EH (cell line): ENCODE measurements at regions not wholly inside any gene's neighbourhood (a gene's known extent, or its start where the extent isn't known, plus 50 kb on each side); places are given as distances from the start of the nearest gene placed in this dataset.
"Not testable (repeated sequence)": the region's sequence is repeated elsewhere in the genome, so short reads cannot be mapped to it uniquely, and the experiment has no call there.

Source experiments
- DNase-seq: peaks from one replicate; pipeline ENCODE4 v3.0.0-alpha.2; 2015; ENCODE audit warnings: low read depth

DNA sequence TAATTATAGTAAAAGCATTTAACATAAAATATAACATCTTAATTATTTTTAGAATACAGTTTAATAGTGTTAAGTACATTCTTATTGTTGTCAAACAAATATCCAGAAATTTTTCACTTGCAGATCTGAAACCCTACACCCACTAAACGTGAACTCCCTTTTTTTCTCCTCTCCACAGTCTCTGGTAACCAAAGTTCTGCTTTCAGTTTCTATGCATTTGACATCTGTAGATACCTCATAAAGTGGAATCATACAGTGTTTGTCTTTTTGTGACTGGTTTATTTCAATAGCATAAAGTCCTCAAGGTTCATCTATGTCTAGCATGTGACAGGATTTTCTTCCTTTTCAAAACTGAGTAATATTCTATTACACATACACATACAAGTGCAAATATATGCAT, 286.3 kb downstream of the BTBD3 start:
- no peak for DNase-seq

DNA sequence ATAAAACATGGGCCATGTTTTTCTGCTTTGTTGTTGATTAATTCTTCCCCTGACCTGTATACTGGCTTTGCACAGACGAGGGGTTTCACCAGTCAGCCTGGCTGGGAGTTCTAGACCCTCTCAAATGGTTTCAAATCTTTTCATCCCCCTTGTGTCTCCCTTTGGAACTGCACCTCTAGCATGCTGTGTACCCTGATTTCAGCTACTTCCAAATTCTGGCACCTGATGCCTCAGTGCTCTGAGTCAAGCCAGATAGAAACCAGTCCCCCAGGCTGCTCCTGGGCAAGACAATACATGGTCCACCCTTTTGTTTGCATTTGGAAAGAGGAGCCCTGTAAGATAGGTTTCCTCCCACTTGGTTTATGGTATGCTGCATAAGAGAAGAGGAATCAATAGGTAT, 290.2 kb downstream of the BTBD3 start:
- peak; percentile 6 for DNase-seq

DNA sequence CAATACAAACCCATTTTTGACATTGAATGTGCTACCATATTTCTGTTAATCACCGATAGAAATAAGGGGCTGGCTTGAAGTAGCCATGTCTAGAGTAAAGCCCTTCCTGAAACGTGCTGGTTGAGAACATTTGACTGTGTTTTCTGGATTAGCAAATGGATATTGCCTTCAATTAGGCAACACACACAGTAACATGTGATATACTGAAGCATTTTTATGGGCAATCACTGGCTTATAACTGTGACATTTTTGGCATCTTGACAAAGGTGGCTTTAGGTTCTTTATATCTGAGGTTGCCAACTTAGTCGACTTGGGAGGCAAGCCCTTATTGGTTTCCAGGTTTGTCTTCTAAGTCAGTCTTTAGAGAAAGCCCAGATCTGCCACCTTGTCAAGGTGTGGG, 292.9 kb downstream of the BTBD3 start:
- DNase-seq: no peak

DNA sequence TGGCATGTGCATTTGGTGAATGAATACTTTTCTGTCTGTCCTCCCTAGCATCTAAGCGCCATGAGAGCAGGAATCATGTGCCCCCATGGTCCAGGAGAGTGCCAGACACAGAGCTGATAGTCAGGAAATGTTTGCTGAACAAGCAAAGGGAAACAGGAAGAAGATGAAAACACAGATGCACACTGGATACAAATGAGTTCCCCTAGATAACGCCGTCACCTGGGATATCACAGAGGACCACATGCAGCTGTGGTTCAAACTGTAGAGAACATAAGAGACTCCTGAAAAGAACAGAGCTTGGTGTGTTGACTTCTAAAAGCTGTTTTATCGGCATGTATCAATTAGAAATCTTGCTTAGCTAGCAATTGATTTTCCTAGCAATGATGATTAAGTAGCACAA, 293.7 kb downstream of the BTBD3 start:
- no peak for DNase-seq

DNA sequence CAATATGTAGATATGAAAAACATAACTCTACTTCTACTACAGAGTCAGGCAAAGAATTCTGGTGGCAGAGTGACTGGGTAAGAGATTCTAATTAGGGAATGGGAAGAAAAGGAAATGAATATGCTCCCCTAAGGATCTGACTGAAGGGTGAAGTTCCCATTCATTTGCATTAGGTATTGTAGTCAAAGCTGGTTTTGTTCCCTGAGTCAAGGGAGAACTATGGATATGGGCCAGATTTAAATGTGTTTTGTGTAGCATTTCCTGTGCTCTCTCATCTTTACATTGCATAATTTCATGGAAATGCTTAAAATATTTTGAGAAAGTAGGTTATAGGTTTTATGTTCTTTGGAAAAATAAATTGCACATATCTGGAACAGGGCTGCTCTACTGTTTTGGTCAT, 299.7 kb downstream of the BTBD3 start:
- DNase-seq: no peak

DNA sequence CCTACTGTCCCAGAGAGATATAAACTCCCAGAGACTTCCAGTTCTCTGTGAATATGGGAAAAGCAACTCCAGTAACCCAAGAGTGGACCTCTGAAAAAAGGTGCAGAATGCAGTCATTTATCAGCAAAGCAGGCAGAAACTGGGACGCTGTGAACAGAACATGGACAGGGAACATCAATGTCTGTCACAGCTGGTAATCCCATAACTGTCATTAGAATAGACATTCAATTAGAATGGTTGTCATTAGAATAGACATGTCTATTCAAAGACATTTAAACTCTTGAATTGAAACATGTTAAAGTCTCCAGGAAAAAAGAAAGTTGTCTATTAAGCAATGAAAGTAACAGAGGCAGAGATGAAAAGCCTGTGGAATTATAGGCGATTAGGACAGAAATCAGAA, 302.1 kb downstream of the BTBD3 start:
- no peak for DNase-seq

DNA sequence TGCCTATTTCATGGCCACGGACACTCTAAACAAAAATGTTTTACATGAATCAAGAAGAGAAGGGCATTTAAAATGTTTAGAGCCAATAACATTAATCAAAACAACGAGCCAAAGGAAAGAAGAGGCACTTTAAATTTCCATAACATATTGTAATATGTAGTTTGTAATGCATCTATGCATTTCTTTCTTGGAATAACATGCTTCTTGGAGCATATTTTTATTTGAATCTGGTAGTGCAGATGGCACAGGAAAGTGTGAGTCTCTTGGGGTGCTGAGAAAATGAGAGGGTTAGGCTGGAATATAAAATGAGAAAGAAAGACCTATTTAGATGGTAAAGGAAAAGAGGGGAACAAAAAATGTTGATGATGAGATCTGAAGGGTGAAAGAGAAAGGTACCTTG, 305.4 kb downstream of the BTBD3 start:
- no peak for DNase-seq

DNA sequence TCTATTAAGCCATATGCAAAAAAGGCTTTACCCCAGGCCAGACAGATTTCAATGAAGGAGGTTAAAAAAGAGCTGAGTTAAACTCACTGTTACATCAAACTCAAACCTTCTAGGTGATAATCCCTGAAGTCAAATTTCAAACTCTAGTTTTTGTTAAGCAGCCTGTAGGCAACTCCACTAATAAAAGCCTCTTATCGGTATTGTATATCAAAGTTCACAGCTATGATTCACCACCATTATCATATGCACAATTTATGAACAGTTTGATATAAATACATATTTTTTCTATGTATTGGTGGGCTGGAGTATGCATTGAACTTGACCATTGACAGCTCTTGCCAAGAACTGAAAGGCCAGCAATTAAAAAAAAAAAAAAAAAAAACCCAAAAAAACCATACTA, 308.2 kb downstream of the BTBD3 start:
- no peak for DNase-seq

DNA sequence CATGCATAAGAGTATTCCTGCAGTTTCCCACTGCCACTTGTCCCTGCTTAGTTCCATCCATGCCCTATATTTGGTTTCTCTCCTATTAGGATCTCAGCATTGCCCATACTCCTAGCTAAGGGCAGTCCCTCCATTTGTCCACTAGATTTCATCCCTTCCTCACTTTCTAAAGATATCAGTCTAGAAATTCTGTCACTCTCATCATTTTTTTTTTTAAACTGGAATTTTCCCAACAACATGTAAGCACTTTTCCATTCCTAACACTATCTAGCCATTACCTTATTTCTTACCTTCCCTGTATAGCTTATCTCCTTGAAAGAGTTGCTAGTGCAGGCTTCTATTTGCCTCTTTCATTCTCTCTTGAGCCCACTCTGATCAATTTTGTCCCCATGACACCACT, 312.2 kb downstream of the BTBD3 start:
- DNase-seq: no peak

DNA sequence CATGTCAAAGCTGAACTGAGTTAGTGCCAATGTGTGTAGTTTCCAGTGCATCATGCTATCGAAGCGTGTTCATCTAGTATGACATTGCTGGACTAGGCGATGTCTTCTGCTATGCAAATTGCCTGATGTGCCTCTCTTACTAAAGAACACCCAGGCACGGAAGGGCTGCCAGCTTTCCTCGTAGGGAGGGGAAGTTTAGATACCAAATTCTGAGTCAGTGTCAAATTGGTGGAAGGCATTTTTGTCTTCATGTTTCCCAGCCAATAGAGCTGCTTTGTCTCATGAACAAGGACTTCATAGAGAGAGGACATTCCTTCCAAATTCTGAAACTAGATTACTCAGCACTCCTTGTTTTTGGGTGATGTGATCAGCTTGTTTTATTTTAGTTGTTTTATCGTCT, 320.1 kb downstream of the BTBD3 start:
- no peak for DNase-seq

DNA sequence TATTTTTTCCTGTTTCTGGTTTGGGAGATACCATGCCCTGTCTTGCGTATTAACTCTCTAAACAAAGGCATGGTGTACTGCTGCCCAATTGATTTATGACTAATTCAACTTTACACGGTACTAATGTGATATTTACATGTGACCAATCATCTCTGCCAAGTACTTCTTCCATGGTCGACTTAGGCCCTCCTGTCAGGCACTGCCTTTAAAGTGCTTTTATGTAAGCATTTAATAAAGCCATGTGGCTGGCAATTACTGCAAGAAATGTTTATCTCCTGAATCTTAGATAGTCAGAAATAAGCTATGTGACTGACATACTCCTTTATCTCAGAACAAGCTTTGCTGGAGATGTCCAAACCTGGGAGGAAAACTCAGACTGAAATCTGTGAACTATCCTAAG, 323.4 kb downstream of the BTBD3 start:
- DNase-seq: no peak

DNA sequence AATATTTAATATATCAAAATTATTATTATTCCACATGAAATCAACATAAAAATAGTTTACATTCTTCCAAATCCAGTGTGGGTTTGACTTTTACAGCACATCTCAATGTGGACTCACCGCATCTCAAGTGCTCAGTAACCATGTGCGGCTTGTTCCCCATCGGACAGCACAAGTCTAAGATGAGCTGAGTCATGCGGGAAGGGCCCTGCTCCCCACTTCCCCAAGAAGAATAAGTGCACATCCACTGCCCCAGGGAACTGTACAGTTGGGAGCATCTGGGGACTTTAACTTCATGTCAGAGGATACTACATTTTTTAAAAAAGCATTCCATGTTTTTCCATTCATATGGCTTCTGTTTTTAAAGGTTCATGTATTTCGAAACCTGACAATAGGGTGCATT, 325.6 kb downstream of the BTBD3 start:
- DNase-seq: no peak

DNA sequence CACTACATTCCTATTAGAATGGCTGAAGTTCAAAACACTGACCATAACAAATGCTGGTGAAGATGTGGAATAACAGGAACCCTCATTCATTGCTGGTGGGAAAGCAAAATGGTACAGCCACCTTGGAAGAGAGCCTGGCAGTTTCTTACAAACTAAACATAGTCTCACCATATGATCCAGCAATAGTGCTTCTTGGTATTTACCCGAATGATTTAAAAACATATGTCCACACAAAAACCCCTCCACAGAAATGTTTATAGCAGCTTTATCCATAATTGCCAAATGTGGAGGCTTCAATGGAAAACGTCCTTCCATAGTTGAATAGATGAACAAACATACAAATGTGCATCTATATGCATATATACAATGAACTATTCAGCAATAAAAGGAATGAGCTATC, 330.8 kb downstream of the BTBD3 start:
- DNase-seq: no peak

DNA sequence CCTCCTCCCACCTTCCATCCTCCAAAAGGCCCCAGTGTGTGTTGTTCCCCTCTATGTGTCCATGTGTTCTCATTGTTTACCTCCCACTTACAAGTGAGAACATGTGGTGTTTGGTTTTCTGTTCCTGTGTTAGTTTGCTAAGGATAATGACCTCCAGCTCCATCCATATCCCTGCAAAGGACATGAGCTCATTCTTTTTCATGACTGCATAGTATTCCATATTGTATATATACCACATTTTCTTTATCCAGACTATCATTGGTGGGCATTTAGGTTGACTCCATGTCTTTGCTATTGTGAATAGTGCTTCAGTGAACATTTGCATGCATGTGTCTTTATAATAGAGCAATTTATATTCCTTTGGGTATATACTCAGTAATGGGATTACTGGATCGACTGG, 333.0 kb downstream of the BTBD3 start:
- not testable (repeated sequence) for DNase-seq

DNA sequence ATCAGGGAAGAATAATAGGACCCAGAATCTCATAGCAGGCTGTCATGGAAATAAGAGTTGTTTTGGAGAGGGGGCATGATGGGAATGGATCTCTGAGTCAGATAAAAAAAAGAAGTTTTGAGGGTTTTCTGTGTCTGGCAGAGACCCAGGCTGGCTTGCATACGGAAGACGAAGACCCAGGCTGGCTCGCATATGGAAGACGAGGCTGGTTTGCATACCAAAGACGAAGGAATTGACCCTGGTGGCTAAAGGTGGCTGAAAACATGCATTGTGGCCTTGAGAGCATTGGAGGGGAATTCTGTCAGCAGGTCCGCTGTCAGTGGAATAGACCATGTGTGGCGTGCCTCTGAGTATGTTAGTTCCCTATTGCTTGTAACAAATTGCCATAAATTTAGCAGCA, 335.1 kb downstream of the BTBD3 start:
- no peak for DNase-seq

DNA sequence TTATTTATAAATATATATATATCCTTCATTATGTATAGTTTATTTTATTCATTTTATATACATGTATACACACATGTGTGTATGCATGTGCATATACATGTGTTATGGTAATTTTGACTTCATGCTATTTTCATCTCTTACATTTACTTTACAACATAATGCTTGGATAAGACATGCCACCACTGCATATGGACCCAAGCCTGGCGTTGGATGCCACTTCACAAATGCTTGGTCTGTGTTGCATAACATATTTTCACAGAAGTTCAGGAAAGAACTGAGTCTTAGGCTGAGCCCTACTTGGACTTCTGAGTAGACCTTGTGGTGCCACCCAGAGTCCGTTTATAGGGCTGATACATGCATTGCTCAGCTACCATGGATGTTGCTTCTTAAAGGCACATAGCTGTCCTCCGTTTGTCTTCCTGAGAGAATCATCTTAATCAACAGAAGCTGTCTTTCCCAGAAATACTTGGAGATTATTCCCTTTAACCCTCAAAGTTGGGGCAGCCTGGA, 337.8 kb downstream of the BTBD3 start:
- DNase-seq: no peak

DNA sequence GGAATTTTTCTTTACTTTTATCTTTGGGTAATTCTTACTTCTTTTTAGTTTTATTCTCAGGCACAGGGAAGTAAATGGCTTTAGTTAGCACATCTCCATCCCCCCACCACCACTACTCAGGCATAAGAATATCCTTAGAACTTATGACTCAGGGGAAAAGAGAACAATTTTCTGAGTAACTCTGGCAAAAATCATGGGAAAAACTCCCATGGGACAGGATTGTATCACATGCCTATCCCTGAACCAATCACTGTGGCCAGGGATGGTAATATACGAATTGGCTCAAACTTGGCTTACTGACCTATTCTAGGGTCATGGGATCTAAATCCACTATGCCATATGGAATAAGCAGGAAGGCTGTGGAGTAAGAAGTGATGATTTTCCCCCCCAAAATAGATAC, 339.1 kb downstream of the BTBD3 start:
- DNase-seq: no peak

DNA sequence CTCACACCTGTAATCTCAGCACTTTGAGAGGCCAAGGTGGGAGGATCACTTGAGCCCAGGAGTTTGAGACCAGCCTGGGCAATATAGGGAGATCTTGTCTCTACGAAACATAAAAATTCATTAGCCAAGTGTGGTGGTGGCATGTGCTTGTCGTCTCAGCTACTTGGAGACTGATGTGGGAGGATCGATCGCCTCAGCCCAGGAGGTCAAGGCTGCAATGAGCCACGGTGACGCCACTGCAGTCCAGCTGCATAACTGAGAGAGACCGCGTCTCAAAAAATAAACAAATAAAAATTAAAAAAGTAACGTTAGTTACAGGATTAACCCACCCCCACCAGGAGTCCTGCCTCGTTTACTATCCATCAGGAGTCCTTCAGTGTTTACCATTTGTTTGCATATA, 345.1 kb downstream of the BTBD3 start:
- no peak for DNase-seq

DNA sequence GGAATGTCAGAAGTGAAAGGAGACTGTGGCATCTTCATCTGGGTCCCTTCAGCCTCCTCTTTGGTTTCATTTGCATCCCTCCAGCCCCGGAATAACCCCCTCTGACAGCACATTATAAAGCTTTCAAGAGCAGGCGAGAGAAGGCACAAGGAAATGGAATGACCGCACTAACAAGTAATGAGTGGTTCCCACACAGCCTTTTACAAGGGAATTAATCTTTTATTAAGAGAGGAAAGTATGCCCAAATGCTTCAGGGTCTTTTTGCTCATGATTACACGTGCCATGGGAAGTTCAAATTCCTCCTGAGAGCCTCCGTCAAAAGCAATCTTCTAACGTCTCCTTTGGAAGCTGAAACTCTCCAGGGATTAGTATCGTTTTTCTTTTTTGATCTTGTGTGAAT, 347.0 kb downstream of the BTBD3 start:
- no peak for DNase-seq

DNA sequence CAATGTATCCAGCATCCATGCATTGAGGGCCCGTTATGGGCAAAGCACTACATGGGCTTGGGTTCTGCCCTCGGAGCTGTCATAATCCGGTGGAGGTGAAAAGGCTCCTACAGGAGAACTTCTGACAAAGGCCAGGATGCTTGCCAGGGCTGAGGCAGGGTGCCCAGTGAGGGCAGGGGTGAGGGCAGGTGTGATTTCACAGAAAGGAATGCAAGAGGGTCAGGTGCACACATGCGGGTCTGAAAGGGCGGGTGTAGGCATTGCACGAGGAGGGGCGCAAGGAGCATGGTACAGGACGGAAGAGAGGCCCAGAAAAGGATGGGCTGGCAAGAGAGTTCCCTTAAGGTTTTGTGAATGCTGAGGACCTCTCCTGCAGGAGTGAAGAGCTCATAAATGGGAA, 348.0 kb downstream of the BTBD3 start:
- no peak for DNase-seq

DNA sequence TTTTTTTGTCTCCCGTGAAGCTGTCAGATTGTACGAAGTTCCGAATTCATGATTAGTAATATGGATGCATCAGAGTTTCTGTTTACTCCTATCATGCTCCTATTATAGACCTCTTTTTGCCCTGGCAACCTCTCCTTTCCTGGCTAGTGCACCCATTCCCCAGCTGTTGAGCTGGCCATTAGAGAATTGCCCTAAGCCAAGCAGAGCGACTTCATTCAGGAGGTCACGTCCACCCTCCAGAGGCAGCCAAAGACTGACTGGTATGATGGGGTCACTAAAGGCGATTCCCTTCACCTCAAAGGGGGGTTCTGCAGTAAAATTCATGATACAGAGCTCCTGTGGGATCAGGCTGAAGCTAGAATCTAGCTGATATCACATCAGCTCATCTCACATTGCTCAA, 351.9 kb downstream of the BTBD3 start:
- no peak for DNase-seq

DNA sequence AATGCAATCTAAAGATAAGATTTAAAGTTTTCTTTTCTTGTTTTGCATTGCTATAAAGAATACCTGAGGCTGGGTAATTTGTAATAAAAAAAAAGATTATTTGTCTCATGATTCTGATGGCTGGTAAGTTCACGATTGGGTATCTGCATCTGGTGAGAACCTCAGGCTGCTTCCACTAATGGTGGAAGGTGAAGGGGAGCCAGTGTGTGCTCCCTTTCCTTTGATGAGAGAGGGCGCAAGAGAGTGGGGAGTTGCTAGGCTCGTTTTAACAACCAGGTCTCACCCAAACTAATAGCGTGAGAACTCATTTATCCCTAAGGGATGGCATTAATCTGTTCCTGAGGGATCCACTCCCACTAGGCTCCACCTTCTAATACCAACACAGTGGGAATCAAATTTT, 353.2 kb downstream of the BTBD3 start:
- DNase-seq: no peak

DNA sequence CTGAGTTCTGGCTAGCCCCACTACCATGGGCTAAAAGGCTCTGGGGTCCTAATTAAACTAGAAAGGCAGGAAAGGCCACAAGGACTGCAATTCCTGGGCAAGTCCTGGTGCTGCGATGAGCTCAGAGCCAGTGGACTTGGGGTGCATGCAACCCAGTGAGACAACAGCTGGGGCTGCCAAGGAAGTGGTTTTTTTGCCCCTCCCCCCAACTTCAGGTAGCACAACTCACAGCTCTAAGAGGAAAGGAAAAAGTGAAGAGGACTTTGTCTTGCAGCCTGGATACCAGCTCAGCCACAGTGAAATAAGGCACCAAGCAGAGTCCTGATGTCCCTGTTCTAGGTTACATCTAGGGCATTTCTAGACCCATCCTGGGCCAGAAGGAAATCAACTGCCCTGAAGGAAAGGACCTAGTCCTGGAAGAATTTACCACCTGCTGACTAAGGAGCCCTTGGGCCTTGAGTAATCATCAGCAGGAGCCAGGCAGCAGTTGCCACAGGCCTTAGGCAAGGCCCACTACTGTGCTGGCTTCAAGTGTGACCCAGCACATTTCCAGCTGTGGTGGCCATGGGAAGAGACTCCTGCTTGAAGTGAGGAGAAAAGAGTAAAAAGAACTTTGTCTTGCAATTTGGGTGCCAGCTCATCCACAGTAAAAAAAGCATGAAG, 358.4 kb downstream of the BTBD3 start:
- DNase-seq: no peak

DNA sequence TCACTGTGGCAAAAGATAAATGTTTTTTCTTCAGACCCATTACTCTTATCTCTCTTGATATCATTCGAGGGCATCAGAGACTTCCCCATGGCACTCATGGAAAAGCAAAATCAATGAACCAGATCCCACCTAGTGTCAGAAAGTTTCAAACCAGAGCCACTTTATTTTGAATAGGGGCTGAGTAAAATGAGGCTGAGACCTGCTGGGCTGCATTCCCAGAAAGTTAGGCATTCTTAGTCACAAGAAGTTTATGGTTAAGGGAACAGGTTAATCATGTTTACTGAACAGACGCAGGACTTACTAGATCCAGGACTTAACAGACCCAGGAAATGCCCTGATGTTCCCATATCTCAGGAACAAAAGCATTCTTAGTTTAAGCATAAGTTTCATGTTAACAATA, 369.9 kb downstream of the BTBD3 start:
- DNase-seq: no peak

DNA sequence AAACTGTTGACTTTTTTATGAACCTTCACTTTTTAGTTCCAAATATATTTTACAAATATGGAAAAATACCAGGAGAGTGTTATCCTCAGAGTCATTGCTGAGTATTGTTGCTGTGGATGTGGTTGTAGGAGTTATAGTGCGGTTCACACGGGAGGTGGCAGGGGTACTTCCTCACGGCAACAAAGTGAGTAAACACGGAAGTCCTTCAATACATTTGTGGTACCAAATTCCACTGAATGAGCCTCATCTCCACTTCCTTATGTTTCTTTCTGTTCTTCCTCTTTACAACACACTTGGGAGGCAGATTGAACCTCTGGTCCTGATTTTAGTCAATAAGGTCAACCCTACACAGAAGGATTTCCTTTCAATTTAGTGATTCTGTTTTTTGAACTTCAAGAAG, 371.8 kb downstream of the BTBD3 start:
- no peak for DNase-seq
